G401.6 (cell line): ENCODE measurements at regions not wholly inside any gene's neighbourhood (a gene's known extent, or its start where the extent isn't known, plus 50 kb on each side); places are given as distances from the start of the nearest gene placed in this dataset.

Experiments used
- FAIRE-seq: peaks from 2 replicates; lab custom pipeline; 2012; peaks lifted over from hg19 to GRCh38; lab: Jason Lieb, UNC

DNA sequence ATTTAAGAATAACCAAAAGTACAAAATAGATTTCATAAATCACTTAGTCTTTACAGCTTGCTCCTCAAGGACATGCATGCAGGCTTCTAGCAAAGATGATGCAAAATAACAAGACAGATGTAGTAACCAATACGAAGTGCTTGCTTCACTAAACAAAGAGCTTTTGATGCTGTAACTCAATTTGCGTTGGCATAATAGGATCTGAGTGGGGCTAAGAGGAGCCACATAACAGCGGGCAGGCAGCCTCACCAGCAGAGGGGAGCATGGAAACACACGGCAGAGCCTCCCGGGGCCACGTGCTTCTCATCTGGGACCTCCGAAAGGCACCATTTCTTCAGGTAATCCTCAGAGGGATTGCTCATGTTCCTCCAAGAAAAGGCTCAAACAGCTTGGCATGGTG, 139.7 kb downstream of the C5orf15 start:
- no peak for FAIRE-seq

DNA sequence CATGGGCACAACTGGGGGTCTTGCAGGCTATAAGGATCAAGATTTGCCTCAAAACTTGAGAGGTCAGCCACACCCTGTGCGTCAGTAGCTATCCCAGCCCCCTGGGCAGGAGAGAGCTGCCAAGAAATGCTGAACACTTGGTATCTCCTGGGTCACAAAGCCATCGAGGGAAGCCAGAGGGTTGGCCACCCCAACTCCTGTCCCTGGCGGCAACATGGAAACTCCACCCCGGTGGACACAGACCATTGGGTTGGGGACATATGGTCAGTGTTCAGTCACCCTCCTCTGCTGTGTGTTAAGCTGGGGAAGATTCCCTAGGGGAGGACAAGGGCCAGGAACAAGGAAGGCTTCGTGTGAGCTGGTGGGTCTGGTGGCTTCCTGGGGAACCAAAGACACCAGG, 140.6 kb downstream of the C5orf15 start:
- no peak for FAIRE-seq

DNA sequence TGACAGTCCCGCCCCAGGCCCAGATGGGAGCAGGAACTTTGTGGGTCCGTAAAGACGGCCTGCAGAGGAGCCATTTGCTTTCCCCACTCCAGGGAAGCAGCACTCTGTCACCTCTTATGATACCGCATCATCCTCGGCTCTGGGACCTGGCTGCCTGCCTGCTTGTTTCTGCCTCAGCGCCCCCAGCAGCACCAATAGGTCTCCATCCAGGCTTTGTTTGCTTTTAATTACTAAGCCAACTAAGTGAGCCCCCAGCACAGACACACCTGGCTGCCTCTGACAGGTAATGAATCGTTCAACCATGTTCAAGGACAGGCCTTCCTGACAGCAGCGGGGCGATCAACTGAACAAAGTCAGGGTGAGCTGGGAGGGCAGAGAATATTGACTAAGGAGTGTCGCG, 141.4 kb downstream of the C5orf15 start:
- no peak for FAIRE-seq

DNA sequence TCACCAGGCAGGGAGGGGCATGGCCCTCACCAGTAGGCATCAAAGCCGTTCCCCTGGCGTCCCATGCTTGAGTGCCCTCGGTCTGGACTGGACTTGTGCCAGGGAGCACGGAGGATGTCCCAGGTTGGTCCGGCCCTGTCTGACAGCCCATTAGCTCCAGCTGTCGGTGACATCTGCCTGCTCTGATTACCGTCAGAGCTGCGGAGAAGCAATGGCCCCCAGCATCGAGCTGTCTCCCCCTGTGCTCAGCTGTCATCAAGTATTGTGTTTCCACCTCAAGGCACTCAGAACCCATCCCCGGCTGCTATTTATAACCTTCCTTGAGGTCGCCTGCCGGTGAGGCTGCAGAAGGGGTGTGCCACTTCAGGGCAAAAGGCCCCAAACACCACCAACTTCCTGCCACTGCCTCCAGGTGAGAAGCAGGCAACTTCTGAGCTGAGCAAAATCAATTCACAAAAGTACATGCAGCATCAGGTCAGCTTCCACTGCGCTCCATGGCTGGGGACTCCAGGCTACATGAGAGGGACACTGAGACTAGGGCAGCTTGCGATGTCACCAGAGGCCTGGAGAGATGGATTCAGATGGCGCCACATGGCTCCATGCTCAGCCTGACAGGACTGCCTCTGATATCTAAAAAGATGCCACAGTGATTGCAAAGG, 142.7 kb downstream of the C5orf15 start:
- FAIRE-seq, result no peak

DNA sequence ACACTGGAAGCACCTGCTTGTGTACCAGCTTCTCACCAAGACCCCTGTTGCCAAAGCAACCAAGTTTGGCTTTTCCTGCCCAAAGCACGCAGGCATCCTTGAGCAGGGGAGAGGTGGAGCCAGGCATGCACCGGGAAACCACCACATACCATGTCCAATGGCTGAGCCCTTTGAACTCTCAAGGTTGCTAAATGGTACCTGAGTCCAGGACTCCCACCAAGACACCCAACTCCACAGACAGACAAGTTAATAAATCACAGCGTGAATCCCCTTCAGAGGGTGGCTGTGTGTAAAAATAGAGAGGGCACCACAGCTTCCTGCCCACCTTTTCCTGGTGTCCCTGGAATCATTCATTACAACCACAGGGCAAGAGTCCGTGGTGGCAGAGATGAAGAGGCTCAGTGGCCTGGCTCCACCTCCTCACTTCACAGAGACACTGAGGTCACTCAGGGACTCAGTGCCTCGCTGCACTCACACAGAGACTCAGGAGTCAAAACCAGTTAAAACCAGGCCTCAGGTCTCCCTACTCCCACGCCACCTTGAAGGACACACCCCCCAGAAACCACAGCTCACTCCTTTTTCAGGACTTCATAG, 143.7 kb downstream of the C5orf15 start:
- FAIRE-seq, result no peak

DNA sequence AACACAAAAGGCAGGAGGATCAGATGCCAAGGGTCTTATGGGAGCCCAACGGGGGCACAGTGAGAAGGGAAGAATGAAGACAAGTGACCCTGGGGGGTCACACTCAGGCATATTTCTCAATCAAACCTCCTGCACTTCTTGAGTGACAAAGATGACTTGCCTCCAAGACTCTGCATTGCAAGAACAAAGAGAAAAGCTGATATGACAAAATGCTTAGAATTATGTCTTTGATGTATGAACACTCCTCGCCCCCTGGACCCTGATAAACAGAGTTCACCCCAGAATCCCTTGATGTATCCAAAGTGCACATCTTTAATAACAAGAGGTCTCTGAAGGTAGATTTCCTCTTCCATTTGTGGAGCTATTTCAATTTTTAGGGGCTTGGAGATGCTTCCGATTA, 146.5 kb downstream of the C5orf15 start:
- FAIRE-seq, result no peak

DNA sequence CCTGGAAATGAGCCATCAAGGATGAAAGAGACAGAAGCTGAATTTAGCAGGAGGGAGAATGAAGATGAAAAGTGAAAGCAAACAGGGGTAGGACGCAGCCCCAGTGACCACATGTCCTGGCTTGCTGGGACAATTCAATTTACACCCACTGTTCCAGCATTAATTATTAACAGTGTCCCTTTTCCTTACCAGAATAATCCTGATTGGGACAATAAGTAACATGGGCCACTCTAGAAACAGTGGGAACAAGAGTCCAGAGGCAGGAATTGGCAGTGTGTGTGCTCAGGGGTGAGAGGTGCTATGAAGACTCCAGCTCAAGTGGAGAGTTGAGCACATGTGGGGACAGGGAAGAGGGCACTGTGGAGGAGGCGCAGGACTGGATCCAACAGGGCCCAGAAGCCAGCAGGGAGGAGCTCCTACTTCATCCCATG, 147.1 kb downstream of the C5orf15 start:
- no peak for FAIRE-seq

DNA sequence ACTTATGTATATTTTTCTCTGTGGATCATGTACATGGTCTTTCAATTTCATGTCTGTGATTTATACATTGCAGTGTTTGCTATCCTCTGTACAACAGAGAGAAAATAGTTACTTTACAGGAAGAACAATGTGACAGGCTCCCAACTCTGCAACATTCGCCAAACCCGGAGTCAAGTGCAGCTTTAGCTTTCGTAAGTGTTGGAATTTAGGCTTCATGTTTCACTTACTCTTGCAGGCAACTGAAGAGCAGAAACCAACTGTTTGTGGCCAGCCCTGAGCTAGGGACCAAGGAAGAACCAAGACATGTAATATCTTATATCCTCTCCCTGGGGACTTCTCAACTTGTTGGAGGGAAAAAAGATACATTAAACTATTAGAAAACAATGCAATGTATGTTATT, 147.9 kb downstream of the C5orf15 start:
- FAIRE-seq, result no peak

DNA sequence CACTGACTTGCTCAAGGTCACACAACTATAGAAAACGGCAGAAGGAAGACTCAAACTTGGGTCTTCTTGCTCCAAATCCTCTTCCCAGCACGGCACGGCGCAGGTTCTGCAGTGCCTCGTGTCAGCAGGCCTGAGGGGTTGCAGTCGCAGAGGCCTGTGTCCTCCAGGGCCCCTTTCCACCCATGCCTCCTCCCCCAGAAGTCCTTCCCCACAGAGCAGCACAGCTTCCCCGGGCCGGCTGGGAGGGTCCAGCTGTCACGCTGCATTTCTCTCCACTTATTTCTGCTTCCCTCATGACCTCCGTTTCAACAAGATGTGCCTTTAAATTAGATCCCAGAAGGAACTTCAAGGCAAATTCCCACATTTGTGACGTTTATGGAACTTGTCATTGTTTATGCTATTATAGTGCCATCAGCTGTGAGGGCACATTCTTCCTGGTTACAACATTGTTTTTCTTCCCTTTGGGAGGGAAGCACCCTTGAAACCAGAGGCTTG, 148.4 kb downstream of the C5orf15 start:
- no peak for FAIRE-seq

DNA sequence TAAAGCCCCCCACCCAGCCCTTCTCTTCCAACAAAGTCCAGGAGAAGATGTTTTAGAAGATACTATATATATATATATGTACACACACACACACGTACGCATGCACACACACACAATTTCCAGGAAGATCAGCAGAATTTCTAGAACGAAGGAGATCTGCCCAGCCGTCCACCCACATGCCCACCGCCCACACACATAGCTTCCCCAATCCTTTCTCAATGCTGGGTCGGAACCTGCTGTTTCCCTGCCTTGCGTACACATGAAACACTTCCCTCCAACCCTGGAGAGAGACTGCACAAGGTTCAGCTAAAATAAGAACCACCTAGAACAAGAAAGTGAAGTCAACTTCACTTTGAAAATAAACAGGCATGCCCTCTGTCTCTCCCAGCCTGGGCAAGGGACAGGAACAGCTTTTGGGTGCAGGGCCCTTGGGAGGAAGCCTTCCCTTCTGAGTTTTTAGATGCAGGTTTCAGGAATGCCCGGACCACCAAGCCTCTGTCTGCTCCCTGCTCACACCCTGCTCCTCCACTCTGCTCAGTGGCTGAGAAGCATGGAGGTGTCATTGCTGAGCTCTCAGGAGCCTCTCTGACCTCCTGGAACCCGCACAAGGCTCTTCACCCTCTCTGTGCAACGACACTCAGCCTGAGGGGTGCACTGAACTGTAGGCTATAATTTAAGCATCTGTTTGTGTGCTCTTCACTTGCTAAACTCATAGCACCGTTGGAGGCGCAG, 149.4 kb downstream of the C5orf15 start:
- no peak for FAIRE-seq

DNA sequence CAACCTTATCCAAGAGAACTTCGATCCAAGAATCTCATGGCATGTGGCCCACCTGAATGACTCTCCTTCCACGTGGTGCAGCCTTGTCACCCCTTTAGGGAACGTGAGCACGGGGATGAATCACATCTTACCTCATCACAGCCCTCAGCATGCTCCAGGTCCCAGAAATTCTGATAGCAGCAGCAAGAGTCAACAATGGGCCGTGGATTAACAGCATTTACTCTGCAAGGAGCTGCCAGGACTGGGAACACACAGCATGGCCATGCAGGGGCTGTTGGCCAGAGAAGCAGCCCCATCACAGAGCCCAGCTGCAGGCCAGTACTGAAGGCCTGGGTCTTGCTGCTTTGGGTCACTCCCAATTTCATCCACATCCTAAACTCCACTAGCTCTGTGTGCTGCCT, 150.4 kb downstream of the C5orf15 start:
- FAIRE-seq, result no peak

DNA sequence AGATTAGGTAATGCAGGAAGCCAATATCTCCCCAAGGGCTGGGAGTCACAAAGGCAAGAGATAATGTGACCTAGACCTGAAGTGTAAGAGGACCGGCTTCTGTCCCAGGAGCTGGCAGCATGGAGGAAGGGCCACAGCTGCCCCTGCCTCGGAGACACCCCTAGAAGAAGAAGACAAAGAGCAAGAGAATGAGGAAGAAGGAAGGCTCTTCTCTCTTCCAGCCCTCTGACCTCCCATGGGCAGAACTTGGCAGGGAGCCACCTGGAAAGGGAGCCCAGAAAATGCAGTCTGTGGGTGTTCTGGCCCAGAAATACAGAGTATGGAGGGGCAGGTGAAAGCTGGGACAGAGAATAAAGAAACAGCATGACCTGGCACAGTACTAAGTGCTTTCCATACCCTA, 151.0 kb downstream of the C5orf15 start:
- FAIRE-seq, result no peak

DNA sequence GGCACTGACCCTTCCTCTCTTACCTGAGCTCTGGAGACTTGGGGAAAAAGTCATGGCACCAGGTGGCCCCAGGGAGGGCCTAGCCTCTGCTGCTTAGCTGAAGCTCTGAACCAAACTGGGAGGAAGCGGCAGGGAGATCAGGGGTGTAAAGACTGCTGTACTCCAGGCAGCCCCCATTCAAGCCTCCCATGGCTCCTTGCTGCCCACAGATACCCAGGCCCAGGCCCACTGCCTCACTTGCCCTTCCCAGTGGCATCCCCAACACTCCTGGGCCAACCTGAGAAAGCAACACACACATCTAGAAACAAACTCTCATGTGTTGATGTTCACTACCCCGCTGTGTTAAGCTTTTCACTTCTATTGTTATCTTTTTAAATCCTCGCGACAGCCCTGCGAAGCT, 151.6 kb downstream of the C5orf15 start:
- FAIRE-seq, result no peak

DNA sequence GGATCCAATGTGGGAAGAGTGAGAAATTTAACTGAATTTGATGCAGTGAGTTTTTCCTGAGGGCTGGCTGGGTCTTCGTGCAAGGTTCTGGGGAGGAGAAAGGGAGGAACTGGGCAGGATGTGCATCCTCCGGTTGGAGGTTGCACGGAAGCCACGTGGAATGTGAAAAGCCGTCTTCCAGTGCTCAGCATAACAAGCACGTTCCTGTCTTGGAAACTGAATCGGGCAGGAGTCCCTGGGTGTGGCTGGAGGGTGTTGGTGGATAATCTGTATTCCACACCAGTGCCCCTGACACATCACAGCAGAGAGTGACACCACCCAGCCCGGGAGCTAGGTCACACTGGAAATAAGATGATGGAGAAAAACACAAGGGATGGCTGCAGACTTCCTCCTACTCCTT, 154.3 kb downstream of the C5orf15 start:
- FAIRE-seq, result no peak

DNA sequence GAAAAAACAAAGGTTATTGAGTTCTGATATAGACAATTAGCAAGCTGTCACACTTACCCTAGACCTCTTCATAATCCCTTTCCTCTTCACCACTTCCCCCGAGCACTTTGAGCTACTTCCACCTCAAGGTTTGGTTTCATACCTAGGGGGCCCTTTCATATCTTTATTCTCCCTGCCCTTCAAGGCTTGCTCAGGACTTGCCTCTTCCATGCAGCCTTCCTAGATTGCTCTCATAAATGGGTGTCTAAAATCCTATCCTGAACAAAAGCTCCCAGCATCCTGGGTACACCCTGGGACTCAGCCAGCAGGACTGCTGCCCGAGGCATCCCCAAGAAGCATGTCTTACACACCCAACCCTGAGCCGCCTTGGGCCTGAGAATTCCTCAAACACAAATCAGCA, 157.3 kb downstream of the C5orf15 start:
- no peak for FAIRE-seq

DNA sequence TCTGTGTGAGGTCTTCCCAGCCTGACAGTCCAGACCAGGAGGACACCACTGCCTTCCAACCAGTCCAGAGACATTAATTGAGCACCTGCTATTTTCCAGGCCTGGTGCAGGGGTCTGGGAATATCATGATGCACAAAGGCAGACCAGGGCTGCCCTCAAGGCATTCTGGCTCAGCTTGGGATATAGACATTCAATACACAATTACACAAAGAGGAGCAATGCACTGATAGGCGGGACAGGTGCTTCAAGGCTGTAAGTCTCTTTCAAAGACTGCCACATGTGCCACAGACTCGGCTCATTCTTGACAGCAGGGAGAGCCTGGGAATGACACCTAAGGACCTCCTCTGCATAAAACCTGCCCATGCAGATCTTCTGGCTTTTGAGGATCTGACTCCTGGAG, 158.6 kb downstream of the C5orf15 start:
- no peak for FAIRE-seq

DNA sequence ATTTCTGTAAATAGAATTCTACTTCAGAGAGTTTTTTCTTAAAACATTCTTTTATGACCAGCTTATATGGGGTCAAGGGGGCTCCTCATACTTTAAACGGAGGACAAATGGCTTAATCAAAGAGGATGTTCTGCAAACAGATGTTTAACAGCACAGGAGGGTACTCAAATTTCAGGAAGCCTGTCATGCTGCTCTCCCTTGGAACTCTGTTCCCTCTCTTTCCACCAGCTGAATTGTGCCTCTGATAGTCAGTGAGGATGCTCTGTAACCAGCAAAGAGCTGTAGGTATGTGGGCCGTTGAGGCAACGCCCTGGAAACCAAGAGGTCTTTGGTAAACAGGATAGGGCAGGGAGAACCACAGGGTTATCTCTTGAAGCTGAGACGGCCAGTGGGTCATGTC, 161.1 kb downstream of the C5orf15 start:
- no peak for FAIRE-seq

DNA sequence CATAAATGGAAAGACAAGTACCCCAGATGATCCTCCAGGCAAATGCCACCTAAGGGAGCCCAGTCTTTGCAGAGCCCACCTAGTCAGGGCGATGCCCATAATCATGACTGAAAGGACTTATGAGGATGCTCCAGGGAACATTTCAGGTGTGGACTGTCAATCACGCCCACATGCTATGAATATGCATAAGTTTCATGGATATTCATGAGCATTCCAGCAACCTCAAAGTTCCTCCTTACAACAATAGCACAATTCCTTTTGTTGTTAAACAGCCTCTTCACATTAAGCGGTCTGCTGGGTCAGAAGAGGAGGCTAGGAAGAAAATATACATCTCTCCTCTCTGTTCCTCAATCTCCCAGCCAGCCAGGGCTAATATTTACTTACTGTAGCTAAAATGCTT, 161.6 kb downstream of the C5orf15 start:
- FAIRE-seq, result no peak

DNA sequence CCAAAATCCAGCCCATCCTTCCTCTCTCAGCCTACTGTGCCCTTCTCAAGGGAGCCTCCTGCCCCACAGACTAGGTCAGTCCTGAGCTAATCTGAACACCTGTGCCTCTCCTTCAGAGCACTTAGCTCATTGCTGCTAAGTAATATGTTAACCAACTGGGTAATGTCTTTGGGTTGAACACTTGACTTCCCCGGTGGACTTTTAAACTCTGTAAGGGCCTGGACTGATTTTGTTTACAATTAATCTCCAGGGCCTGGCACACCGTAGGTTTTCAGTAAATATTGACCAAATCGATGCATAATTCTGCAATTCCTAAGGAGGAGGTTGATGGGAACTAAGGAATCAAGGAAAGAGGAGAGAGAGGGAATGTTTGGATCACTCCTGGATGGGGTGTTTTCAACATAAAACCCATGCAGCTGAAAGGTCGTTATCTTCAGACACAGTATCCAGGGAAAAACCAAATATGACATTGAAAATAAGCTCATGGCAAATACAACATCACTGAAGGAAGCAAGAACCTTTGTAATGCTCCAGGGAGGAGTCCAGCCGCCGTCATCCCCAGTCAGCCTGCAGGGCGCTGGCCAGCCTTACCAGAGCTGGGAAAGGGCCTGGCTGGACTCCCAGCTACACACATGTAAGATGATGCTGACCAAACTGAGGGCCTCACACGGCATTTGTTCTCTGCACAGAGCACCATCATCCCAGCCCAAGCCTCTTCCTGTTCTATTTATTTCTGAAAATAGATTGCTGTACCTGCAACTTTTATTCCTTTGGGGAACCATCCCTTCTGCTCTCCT, 166.3 kb downstream of the C5orf15 start:
- no peak for FAIRE-seq

DNA sequence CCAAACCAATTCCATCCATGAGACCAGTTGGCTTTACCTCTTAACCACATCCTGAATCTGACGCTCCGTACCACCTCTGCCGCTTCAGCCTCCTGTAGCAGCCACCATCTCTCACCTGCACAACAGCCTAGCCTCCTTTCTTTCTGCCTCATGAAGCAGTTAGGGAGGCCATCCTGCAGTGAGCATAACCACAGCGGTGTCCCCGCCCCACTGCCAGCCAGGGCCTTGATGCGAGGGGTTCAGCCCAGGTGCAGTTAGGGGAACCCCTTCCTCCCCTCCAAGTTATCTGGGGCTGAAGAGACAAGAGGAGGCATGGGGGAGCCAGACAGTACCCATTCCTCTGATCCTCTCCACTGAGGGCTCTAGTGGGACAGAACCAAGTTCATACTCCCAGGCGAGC, 167.0 kb downstream of the C5orf15 start:
- FAIRE-seq, result no peak

DNA sequence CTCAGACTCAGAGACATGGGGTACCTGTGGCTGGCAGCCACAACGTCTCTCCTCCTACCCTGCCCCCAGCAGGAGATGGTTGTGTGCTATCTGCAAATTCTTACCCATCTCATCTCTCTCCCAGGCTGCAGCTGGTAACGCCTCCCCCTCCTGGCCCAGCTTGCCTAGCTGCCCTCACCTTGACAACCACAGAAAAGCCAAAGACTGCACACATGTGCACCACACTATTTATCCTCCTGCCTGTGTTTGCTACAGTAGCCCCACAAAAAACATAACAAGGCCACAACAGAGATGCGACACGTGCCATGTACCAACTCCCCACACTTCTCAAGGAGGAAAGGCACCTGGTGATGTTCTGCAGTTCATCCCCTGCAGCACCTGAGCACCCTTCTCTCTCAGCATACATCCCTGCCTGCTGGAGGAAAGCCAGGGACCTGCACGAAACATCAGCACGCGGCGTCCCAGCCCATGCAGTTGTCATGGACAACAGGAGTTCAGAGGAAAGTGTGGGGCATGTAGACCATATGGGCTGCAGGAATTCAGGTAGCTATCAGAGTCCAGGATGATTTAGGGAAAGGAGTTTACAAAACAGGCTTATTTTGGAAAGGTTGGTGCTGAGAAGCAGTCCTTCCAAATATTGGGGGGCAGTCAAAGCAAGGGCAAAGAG, 168.7 kb downstream of the C5orf15 start:
- no peak for FAIRE-seq

DNA sequence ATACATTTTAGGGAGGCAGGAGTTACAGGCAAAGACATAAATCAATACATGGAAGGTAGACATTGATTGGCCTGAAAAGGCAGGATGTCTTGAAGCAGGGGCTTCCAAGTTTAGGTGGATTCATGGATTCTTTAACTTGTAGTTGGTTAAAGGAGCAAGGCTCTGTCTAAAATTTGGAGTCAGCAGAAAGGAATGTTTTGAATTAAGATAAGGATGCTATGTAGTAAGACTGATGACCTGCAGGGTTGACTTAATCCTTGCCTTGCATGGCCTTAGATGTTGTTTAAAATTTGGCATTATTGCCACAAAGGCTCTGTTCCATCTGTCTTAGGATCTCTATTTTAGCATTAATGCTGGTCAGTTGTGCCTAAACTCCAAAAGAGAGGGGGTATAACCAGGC, 171.3 kb downstream of the C5orf15 start:
- FAIRE-seq, result no peak
